NCI-H1048 (cell line): ENCODE measurements at regions not wholly inside any gene's neighbourhood (a gene's known extent, or its start where the extent isn't known, plus 50 kb on each side); places are given as distances from the start of the nearest gene placed in this dataset.

Source experiments
- DNase-seq: peaks from one replicate; lab custom pipeline; 2025; lab: John Stamatoyannopoulos, UW

DNA sequence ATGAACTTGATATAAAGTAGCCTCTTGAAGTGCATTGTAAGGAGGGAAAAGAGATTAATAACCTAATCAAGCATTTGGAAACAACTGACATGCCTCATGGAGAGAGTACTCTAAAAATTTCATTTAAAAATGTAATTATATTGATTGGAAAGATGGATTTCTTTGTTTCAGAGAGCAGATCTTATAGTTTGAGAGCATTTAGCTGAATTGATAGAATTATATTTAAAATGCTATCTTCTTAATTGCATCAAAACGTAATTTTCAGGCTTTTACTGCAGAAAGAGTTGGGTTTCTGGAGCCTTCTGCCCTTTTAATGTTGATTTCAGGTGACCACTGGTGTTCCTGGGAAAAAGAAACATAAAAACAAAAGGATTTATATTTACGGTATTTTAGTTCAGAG, 130.6 kb downstream of the EDN3 start:
- DNase-seq, result no peak

DNA sequence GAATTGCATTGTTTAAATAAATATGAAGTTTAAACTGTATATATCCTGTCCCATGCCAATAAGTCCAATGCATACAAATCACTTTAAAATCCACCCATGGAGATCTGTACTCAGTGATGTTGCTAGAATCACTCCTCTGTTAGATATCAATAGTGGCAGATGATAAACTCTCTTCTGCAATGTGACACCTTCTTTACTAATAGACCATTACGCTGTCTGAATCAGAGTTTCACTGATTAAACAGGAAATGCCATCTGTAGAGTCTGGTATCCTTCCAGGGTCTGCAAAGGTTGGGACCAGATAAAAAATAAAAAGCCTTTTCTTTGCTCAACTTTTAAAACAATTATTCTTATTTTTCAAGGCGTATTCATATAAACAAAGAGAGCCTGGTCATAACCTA, 134.5 kb downstream of the EDN3 start:
- DNase-seq, result no peak

DNA sequence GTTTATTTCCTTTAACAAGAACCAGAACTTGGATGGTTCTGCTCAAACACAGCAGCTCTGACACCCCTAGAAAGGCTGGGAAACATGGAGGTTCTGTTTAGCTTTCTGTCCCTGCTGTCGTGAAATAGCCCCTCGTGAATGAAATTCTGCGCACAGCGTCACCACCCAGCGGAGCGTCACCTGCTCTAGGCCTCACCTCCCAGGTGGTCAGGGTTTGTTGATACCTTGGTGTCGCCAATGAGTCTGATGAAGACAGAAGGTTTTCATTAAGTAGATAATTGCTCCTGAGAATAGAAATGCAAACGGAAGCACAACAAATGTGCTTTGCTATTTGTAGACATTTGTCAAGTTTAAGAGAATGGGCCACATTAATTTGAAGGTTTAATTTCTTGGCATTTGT, 135.1 kb downstream of the EDN3 start:
- DNase-seq, result no peak

DNA sequence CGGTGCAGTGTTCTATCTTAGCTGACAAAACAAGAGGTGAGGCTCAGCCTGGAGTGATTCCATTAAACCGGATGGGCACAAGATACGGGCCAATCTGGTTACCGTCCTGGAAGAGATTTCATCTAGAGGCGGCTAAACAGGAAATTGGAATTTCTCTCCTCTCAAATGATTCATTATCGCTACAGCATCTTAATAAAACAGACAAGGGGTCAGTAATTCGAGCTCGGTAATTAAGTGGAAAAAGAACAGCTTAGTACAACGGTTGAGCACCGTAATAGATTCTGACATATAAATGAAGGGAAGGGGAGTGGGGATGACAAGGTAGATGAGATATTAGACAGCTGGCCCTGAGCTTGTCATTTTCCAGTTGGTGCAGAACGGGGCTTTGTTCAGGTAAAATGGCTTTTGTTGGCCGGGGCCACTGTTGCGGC, 137.2 kb downstream of the EDN3 start:
- DNase-seq, result no peak

DNA sequence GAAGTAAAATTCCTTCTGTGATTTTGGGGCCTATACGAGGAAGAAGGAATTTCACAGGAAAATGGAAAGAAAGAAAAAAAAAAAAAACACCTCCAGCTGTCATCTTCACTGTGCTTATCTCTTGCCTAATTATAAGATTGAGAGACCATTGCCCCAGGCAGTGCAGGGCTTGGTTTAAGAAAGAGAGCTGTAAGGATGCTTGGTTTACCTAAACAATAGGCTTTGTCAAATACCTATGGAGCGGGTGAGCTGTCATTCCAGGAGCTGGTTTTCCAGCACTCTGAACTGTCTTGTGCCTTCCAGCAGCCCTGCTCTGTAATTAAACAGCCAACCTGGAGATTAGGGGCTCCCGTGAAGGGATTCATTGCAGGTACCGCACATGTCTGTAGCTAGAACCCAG, 137.8 kb downstream of the EDN3 start:
- no peak for DNase-seq

DNA sequence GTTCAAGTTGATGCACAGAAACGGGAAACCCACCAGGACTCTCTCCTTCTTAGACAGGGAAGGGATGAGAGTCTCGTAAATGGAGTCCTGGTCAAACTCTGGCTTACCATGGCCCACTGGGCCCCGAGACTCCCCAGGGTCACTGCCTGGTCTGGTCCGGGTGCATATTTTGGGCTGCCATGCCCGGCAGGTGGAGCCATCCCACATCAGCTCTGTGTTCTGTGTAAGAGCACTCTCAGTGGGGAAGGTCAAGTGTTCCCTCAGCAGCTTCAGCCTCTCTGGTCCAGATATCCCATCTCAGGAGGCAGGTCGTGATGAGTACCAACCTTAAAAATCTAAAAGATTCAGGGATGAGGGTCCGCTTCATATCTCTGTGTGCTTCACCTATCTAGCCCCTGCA, 138.8 kb downstream of the EDN3 start:
- DNase-seq, result no peak

DNA sequence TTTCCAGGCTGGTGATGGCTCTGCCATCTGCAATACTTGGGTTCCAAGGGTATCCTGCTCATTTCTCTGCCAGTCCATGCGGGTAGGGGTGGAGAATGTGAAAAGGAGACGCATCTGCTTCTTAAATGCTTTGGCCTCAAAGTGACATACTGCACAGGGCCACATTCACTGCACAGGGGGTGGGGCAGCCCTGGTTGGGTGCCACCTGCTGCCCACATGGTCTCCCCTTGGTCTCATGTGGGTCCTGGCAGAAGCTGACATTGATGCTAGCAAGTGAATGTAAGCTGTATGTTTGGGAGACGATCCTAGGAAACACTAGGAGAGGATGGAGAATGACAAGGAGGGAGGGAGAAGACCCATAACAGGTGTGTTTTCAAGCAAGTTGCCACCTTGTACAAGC, 140.9 kb downstream of the EDN3 start:
- DNase-seq, result no peak

DNA sequence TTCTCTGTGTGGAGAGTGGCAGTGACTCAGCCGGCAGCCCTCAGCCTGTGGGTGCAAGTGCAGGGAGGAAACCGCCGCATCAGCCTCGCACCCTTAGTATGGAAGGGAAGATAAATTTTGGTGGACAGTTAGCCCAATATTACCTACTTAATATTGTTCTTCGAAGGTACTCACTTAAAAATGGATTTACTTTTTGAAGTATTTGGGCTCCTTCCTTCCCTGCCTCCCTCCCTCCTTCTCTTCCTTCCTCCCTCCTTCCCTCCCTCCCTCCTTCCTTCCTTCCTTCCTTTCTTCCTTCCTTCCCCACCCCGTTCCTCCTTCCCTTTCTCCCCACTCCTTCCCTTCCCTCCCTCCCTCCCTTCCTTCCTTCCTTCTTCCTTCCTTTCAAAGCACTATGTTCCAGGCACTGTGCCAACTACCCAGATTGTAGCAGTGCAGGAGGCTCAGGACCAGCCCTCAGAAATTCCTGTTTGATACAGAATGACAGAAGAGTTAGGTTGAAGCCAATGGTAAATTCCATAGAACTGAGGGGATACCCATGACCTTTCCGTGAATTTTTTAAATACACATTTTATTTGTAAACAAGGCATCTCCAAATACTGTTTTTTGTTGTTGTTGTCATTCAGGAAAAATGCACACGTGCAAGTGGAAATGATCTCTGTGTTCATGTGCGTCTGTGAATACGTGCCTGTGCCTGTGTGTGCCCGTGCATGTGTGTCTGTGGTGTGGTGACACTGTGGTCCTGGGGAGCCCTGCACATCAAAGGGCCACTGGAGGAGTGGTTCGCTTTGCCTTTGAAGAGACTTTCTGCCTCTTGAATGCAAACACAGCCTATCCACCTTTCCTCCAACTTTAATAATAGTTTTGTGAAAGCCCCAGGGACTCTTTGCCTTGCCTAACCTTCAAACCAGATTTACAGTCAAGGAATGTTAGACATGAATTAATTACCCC, 141.7 kb downstream of the EDN3 start:
- no peak for DNase-seq

DNA sequence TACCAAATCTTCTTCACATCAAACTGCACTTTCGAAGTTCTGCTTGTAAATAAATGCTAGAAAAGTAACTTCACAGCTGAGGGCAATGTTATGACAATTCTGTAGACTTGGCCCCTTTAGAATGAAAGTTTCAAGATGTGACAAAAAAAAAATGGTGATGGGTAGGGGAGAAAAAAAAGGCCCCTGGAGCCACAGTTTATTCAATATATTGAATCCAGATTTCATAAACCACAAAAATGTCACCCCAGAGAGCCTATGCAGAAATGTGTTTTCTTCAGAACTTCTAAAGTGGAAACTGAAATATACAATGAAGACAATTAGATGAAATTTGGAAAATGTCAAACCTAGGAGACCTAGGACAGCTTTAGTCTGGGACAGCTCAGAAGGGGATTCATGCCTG, 143.1 kb downstream of the EDN3 start:
- no peak for DNase-seq

DNA sequence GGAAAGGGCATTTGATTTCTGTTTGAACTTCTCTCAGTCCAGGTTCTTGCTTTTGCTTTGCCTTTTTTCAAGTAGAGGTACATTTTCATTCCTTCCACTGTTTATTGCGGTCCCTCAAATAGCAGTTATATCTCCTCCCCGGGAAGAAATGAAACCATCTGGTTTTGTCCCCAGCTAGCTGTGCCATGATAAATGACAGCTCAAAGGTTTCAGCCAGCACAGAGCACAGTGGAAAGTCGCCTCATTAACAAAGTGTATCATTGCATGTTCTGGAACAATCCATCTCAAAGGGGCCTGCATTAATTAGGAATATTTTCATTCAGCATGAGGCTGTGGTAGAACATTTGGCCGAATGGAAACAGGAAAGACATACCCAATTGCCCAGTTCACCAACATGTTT, 146.0 kb downstream of the EDN3 start:
- no peak for DNase-seq

DNA sequence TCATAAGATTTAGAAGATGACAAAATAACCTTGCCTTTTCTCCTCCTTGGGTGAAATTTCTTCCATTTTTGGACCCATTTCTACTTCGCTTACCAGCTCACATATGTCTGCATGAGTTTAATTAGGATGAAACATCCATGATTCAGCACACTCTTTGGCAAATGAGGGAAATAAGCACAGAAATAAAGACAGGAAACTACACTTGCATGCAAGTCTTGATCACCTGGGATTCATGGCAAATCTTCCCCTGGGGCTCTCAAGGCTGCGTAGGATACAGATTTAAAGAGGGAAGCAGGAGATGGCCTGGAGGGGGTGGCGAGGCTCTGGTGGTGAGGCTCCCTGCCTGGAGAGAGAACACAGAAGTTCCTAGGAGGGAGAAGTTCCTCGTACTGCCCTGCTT, 147.8 kb downstream of the EDN3 start:
- no peak for DNase-seq

DNA sequence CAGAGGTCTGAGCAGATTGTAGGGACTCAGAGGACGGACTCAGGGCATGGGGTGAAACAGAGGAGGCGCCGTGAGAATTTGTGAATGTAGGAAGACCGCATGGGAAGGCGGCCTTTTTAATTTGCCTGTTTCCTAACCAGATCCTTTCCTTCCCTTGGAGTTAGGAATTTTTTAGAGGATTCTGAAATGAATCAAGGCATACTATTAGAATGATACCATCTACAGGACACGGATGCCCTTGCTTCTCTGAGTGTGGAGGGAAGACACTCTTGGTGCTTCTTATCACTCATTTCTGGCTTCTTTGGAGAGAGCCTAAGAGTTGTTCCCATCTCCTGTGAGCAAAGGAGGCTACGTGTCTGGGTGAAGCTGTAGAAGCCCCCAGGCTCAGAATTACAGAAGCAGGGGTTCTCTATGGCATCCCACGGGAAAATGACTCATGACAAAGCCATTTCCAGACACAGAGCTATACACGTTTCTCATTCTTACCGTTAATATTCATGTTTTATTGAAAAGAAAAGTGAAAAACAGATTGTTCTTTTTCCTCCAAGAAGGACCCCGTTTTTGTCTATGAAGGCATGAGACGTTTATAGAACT, 148.5 kb downstream of the EDN3 start:
- DNase-seq, result no peak

DNA sequence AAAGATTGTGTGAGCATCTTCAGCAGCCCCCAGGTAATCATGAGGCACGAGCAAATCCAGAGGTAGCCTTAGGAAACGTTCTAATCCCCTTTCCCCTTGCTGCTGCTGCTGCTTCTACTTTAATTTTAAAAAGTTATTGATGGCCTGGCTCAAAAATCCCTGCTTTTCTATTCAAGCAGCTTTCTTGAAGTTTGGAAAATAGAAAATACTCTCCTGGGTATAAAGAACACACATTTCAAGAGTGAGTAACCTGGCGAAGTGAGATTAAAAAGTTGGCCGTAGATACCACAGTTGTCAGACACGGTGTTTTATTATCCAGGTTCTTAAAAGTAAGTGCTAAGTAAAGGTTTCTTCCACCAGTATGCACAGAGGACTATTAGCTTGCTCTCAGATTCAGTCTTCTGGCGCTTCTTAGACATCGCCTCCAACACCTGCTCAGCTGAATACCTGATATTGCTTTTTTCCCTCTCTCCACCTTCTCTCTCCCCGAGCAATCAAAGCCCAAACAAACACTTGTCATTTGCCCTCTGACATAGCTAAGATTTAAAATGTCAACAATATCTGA, 150.7 kb downstream of the EDN3 start:
- DNase-seq, result no peak

DNA sequence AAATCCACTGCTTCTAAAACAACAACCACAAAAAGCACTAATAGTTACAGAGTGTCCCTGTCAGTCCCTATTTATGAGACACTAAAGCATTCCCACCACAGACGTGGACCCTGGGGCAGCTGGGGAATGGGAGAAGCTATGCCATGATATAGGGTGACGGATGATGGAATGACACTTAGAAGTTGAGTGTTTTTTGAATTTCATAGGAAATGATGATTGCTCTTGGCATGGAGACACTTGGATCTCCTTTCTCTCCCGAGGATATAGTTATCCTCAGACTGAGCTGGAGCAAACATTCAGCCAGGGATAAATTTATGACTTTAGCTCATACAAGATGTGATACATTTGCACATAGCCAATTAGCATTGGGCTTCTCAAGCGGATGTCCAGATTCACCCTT, 151.2 kb downstream of the EDN3 start:
- no peak for DNase-seq

DNA sequence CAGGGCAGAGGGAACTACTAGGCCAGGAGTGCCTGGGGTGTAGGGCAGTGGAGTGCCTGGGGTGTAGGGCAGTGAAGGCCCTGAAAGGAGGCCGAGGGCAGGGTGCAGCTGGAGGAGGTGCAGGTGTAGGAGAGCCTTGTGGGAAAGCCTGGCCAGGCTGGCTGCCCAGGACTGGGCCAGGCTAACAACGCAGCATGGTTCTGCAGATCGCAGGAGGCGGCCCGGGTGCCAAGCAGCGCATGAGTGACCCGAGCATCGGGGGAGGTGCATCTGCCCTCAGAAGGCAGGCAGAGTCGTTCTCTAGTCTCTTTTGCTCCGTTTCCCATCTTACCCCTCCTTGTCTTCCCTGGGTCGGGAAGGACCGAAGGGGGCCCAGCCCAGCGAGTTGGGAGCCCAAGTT, 151.5 kb upstream of the PHACTR3 start:
- no peak for DNase-seq

DNA sequence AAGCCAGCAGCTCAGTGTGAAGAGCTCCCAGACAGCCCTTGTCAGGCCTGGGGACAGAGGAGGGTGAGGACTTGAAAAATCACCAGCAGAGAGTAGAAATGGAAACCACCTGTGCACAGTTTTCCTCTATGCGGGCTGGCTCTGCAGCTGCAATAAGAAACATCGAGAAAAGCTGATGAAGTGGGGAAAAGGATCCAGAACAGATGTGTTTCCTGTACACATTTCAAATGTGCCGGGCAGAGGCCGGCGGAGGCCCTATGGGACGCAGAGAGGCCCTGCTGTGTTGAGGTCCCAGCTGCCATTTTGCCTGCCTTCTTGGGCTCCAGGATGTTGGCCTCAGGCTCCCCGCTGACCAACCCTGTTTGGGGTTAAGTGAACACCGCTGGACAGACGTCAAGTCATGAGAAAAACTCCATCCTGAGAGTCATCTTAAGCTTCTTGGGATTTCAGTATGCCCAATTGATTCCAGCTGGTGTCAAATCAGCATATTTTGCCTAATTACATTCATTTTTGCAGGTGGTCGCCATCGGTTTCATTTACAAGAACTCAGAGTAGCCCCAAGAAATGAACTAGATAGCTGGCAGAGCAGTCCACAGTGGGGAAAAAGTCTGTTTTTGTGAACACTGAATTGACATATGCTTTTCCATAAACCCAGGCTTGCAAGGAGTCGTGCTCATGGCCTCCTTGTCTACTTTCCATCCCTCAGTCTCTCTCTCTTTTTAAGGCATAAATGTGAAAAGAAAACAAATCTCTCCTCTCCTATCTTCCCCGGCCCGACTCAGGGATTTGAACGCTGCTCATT, 150.4 kb upstream of the PHACTR3 start:
- DNase-seq, result no peak

DNA sequence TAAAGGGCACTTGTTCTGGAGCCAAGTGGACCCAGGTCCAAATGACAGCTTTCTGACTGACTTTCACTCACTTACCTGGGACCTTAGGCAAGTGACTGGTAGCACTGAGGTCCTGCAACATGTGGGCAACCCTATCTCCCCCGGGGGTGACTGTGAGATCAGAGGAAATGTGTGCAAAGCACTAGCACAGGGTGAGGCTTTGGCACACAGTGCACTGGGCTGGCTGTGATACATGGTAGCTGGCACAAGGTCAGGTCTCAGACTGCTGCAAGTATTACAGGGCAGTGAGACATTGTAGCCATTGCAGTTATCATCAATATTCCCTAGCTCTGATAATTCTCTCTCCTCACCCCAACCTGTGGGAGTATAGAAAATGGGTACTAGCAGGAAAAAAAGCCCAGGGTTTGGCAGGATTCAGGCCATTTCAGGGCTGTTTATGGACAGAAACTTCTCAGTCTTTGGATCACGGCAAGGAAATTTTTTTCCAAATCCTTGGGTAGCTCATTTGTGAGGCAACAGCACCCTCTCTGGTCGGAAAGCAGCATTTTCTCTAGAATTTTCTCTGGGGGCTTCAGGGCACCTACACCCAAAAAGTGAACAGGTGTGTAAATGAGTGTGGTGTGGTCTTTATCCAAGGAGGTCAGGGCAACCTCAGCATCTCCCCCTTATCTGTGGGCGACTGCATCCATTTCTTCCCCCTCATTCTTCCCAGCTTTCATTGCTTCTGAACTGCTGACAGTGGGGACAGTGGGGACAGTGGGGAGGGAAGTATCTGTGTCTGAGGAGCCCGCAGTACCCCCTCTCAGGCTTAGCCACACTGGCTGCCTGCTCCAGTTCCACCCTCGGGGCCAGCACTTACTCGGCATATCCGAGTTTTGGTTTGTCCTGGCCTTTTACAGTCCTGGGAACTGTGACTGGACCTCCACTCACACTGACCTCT, 148.7 kb upstream of the PHACTR3 start:
- no peak for DNase-seq

DNA sequence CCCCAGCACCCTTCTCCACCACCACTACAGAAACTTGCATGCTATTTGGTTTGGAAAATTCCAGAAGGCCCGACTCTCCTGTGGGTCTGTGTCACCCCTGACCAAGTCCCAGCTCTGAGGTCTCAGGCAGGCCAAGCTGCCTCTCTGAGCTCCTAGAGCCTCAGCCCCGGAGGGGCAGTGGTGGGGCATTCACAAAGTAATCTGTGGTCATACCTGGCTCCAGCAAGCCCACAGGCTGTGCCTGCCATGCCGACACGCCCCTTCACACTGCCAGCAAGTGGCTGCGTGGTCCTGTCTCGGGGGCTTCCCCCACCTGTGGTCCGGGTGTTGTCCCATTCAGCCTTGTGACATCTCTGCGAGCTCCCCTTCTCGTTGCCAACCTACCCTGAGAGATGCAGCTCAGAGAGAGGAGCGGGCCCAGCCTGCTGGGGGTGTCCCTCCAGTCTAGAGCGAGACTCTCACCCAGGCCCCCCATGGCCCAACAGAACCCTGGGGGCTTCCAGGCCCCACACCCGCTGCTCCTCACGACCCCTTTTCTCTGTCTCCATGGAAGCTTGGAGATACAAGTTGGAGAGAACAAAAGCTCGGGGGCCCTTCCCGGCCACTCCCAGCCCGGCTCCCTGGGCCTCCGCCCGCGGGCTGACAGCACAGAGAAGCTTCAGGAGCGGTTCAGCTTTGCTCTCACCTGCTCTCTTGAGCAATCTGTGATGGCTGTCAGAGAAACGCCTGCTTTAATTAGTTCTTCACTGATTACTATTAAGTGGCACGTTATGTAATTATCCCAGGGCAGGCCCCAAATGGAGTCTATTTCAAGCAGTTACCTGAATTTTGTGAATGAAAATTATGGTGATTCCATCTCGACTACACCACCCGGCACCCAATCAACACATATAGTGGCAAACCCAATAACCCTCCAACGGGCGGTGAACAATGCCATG, 147.7 kb upstream of the PHACTR3 start:
- DNase-seq, result no peak

DNA sequence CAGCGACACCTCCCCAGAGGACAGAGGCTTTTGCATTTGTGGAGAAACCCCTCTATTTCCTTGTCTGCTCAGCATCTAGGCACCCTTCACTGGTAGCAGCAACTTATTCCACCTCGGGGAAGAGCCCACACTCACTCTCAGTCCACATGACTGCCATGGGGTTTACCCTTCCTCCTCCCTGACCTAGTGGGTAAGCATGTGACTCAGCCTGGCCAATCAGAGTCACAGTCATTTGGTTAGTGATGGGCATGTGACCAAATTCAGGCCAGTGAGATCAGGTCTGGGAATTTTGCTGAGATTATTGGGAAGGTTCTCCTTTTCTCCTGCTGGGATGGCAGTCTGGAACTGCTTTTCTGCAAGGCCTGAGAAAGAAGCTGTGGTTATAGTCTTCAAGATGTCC, 145.7 kb upstream of the PHACTR3 start:
- DNase-seq, result no peak

DNA sequence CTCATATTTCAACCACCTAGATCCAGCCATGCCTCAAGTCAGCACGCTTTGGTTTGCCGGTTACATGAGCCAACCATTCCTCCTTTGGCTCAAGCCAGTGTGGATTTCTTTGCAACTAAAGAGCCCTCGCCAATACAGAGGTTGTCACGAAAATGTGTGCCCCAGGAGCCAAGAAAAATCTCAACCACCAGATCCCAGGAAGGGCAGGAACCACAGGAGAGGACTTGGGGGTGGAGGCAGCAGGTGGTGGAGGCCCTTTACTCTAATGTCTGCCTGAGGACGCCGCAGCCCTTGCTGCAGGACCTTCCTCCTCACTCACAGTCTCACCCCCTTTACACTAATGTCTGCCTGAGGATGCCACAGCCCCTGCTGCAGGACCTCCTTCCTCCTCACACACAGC, 144.8 kb upstream of the PHACTR3 start:
- DNase-seq, result no peak
